Lung (tissue), 11 donors: ENCODE measurements at regions not wholly inside any gene's neighbourhood (a gene's known extent, or its start where the extent isn't known, plus 50 kb on each side); places are given as distances from the start of the nearest gene placed in this dataset.

Source experiments
- ATAC-seq: fragments of 200-7000 bp; cut with Tn5 transposase; one replicate; pipeline ENCODE4 v1.9.1; 2020; ENCODE audit warnings: moderate number of reproducible peaks; ENCODE audit not compliant: insufficient read depth, low FRiP score
- DNase-seq, 3 donors: peaks; one replicate each; pipeline ENCODE4 v3.0.0-alpha.2; 2013 to 2017
- H3K27ac ChIP-seq, 2 donors: one replicate each; pipeline ENCODE4 v1.5.1; 2013; ENCODE audit warnings: mild to moderate bottlenecking in 2 of 2, moderate library complexity in 2 of 2, control low read depth in 1 of 2, inconsistent platforms in 1 of 2, low read depth in 1 of 2, low read length in 1 of 2
- H3K27me3 ChIP-seq, 3 donors: one replicate each; pipeline ENCODE4 v1.5.1; 2013; ENCODE audit warnings: low read length in 2 of 3; ENCODE audit not compliant: control insufficient read depth in 3 of 3, insufficient read depth in 3 of 3
- H3K36me3 ChIP-seq, 4 donors: one replicate each; pipeline ENCODE4 v1.5.1; 2013; ENCODE audit warnings: low read length in 4 of 4, mild to moderate bottlenecking in 1 of 4, moderate library complexity in 1 of 4; ENCODE audit not compliant: control insufficient read depth in 4 of 4, insufficient read depth in 4 of 4
- H3K4me1 ChIP-seq, 5 donors: one replicate each; pipeline ENCODE4 v1.5.1; 2013; ENCODE audit warnings: low read length in 5 of 5, mild to moderate bottlenecking in 2 of 5, moderate library complexity in 1 of 5; ENCODE audit not compliant: control insufficient read depth in 5 of 5, insufficient read depth in 5 of 5
- H3K4me3 ChIP-seq: one replicate; pipeline ENCODE4 v1.5.1; 2013; ENCODE audit warnings: mild to moderate bottlenecking, control low read depth, moderate library complexity
- H3K9ac ChIP-seq, 2 donors: one replicate each; pipeline ENCODE4 v1.5.1; 2013; ENCODE audit warnings: low read length in 2 of 2, control low read depth in 1 of 2; ENCODE audit not compliant: insufficient read depth in 1 of 2
- H3K9me3 ChIP-seq, 4 donors: one replicate each; pipeline ENCODE4 v1.5.1; 2013; ENCODE audit warnings: low read length in 3 of 4, mild to moderate bottlenecking in 1 of 4, moderate library complexity in 1 of 4; ENCODE audit not compliant: control insufficient read depth in 4 of 4, insufficient read depth in 3 of 4
- CTCF ChIP-seq: IDR thresholded peaks from 2 replicates; pipeline ENCODE4 v1.5.1; 2012; ENCODE audit warnings: mild to moderate bottlenecking; ENCODE audit errors: control extremely low read depth, extremely low read depth
- WGBS, 2 donors: extraction: QIAGEN DNeasy Blood & Tissue Kit; methylation state at CpG; one replicate each; pipeline ENCODE4 v1.1.7; 2013; 5-methylcytosine and 5-hydroxymethylcytosine counted together
- donor health status: control.
- donor health status: control.
- donor health status: Bipolar disorder and iron deficiency.
- donor health status: healthy.
- donor health status: DM: yes; HTN: yes; CAD: no.

GRCh38 chr20:4603724-4604123 is 82.5 kb upstream of the PRNP start:
- H3K9ac ChIP-seq, result no peak overlapping the region
- DNase-seq (no peak), ATAC-seq (no peak)
- TF ChIP-seq CTCF, result no peak
- H3K27me3 ChIP-seq, result peaks cover 0 to 3% (median 2%) of the 10 kb centered on the region in 3 donors
- no peaks in the 10 kb centered on the region for H3K4me1 ChIP-seq
- WGBS, 2 donors, result 75 to 83% methylated on average over 11 of the region's 11 CpGs
- H3K9me3 ChIP-seq, result no peaks in the 10 kb centered on the region
- no peak overlapping the region for H3K27ac ChIP-seq
- H3K36me3 ChIP-seq, result no peaks in the 10 kb centered on the region
- no peak overlapping the region for H3K4me3 ChIP-seq

DNA sequence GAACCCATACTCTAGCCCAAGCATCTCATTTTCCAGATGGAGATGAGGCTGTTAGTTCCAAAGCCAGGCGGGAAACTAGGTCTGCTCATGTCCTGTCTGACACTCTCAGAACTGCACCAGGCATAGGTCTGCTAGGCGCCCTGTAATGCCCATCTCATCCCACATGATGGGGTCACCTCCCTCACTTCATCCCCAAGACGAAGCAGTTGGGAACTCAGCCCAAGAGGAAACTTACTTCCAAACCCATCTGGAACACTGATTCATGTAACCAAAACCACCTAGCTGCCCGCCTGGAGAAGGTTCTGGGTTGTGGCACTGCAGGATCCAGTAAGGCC is 84.0 kb upstream of the PRNP start:
- no peaks in the 10 kb centered on the region for H3K36me3 ChIP-seq
- H3K4me1 ChIP-seq, result no peaks in the 10 kb centered on the region
- H3K9ac ChIP-seq, result no peak overlapping the region
- peaks cover 0 to 3% (median 3%) of the 10 kb centered on the region in 3 donors for H3K27me3 ChIP-seq
- WGBS, 2 donors, result 88 to 92% methylated on average over 4 of the region's 4 CpGs
- H3K4me3 ChIP-seq, result no peak overlapping the region
- ATAC-seq (no peak), DNase-seq (no peak)
- H3K9me3 ChIP-seq, result no peaks in the 10 kb centered on the region
- no peak for TF ChIP-seq CTCF
- no peak overlapping the region for H3K27ac ChIP-seq

DNA sequence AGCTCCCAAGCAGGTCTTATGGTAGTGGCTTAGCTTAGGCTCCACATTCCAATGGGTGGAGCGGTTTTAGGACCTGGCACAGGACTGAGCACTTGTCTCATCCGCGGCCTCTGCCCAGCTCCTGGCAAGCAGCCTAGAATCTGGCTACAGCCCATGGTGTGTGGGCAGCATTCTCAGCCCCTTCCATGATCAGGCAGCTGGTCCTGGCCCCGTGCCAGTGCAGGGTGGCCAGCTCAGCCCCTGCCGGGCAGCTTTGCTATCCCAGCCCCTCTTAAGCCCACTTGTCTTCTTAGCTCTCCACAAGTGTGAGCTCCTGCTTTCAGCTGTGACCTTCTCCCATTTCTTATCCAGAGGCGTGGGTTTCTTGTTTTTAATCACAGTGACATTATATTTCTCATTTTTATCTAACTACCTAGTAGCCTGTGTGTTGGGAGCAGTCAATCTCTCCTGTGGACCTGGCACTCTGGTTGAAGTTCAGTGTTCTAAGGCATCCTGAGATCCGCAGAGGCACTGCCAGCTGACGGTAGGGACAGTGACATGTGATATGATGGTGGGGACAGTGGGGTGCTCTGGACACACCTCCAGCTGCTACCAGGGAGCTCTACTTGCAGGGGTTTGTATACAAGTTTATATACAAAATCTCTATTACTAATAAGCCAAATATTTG is 84.5 kb upstream of the PRNP start:
- no peaks in the 10 kb centered on the region for H3K9me3 ChIP-seq
- no peak overlapping the region for H3K4me3 ChIP-seq
- TF ChIP-seq CTCF, result no peak
- no peaks in the 10 kb centered on the region for H3K4me1 ChIP-seq
- H3K27me3 ChIP-seq, result peaks cover 0 to 4% (median 3%) of the 10 kb centered on the region in 3 donors
- no peak overlapping the region for H3K9ac ChIP-seq
- peak overlapping the region in 1 of 2 donors; percentile 64 for H3K27ac ChIP-seq
- WGBS, 2 donors, result 52 to 73% methylated on average over 8 of the region's 8 CpGs
- DNase-seq (peak in 2 of 3 donors; percentile 17 to 32), ATAC-seq (no peak)
- H3K36me3 ChIP-seq, result no peaks in the 10 kb centered on the region
